Activated T-cell treated with anti-CD3 and anti-CD28 coated beads, Interleukin-2, amount 50 U/mL, for 1 hour (primary cell): ENCODE measurements at regions not wholly inside any gene's neighbourhood (a gene's known extent, or its start where the extent isn't known, plus 50 kb on each side); places are given as distances from the start of the nearest gene placed in this dataset.
"Not testable (repeated sequence)": the region's sequence is repeated elsewhere in the genome, so short reads cannot be mapped to it uniquely, and the experiment has no call there.

Experiments used
- DNase-seq: peaks from one replicate; pipeline ENCODE4 v3.0.0-alpha.2; 2020

DNA sequence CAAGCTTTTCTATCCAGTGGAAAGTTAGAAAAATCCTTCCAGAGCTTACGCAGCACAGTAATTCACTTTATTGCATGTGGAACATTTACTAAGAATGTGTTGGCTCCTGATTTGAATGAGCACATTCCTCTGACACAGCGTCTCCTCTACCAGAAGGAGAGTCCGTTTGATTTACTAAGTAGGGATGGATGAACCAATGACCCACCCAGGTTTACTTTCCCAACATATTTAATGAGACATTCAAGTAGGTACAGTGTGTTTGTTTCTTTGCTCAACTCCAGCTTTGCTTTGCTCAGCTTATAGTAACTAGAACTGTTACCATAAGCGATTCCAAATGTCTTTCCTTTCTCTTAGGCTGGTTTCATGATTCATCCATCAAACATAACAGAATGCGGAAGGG, 161.7 kb downstream of the SMARCA1 start:
- DNase-seq: no peak

DNA sequence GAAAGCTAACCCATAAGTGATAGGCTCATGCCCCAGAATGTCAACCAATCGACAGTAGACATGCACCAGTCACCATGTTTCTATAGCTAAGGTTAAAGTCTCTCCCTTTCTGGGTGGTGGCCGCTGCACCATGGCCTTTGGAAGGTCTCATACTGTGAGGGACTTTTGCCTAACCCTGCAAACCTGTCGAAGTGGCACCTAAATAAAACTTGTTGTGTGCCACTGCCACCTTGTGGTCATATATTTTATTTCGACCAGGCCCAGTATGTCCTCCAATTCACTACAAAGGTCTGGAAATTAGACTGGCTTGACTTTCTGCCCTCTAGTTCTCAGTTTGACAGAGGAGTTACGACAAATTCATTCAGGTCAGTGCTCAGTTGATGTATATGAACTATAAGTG, 163.1 kb downstream of the SMARCA1 start:
- no peak for DNase-seq

DNA sequence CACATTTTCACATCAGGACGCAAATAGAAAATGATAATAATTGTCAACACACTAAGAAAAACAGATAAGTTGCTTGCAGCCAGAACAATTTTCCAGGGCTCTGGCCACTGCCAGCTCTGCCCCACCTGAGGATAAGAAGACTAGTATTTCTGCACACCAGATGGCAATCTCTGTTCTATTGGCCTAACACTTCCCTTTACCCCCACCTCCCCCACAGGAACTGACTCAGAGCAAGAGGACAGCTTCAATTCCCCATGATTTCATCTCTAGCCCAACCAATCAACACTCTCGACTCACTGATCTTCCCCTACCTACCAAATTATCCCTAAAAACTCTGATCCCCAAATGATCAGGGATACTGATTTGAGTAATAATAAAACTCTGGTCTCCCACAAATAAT, 164.0 kb downstream of the SMARCA1 start:
- no peak for DNase-seq

DNA sequence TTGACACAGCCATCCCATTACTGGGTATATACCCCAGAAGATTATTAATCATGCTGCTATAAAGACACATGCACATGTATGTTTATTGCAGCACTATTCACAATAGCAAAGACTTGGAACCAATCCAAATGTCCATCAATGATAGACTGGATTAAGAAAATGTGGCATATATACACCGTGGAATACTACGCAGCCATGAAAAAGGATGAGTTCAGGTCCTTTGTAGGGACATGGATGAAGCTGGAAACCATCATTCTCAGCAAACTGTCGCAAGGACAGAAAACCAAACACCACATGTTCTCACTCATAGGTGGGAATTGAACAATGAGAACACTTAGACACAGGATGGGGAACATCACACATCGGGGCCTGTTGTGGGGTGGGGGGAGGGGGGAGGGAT, 165.9 kb downstream of the SMARCA1 start:
- DNase-seq: not testable (repeated sequence)

DNA sequence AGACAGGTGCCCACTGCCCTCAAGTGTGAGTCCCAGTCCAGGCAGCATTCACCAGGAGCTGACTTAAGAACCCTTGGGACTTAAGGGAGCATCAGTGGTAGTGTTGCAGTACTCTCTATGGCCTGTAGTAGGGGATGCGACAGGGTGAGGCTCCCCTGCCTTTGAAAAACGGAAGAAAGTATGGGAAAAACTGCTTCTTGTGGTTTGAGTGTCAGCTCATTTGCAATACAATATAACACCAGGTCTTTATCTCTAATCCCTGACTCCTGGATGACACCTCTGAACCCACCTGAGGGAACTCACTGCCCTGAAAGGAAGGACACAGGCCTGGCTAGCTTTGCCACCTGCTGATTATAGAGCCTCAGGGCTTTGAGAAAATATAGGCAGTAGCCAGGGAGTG, 176.0 kb downstream of the SMARCA1 start:
- DNase-seq: no peak

DNA sequence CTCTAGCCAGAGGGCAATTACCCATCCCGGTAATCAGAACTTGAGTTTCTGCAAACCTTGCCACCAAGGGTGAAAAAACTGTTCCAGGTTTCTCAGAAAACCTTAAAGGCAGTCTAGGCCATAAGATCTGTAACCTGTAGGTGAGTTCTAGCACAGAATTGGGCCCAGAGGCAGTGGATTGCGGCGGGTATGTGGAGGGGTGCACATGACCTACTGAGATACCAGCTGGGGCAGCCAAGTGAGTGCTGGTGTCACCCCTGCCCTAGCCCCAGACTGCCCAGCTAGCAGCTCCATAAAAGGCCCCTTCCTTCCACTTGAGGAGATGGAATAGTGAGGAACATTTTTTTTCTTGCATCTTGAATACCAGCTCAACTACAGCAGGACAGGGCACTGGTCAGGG, 176.7 kb downstream of the SMARCA1 start:
- DNase-seq: no peak

DNA sequence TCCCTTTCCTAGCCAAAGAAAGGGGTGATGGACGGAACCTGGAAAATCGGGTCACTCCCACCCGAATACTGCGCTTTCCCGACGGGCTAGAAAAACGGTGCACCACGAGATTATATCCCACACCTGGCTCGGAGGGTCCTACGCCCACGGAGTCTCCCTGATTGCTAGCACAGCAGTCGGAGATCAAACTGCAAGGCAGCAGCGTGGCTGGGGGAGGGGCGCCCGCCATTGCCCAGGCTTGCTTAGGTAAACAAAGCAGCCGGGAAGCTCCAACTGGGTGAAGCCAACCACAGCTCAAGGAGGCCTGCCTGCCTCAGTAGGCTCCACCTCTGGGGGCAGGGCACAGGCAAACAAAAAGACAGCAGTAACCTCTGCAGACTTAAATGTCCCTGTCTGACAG, 186.0 kb downstream of the SMARCA1 start:
- DNase-seq: not testable (repeated sequence)

DNA sequence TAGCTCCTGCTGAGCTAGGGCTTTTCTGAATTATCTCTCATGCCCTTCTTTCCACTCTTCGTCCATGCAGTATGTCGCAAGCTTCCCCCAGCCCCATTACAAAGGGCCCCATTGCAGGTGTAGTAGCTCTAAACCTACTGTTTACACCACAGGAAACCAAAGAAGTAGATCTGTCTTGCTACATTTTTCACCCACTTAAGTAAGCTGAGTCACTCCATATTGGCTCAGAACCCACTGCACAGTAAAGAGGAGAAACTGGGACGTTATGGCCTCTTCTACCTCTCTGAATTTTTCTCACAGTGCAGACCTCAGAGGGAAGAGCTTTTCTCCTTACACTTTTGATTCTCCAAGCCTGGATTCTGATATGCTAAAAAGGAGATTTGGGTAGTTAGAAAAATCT, 200.2 kb downstream of the SMARCA1 start:
- DNase-seq: no peak

DNA sequence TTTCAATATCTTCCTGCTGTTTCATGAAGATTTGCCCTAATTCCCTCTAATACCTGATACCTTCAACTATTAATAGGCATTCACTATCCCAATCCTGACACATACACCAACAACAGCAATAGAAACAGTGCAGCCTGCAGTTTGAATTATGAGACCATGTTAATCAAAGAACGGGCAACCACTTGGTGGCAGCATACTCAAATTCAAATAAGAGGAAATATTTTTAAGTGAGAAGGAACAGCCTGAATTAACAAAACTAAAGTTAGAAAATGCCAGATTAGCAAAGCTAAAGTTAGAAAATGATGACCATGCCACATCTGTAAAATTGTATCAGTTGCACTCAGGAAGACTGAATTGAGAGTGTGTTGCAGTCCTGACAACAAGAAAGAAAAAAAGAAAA, 204.9 kb downstream of the SMARCA1 start:
- DNase-seq: no peak

DNA sequence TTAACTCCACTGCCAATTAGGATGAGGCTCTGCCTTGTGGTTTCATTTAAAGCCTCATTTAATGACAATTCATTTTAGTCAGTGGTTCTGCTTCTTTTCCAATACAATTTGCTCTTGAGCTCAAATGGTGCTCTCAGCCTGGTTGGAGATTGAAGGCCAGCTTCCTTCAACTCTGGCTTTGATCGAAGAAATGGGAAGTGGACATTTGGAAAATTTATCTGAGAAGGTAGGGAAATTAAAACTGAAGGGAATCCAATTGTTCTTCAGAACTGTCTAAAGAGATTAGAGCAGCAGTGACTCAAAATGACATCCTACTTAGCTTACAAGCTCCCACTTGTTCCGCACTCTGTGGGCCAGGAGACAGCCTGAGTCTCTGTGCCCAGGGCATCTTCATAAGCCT, 206.8 kb downstream of the SMARCA1 start:
- DNase-seq: no peak

DNA sequence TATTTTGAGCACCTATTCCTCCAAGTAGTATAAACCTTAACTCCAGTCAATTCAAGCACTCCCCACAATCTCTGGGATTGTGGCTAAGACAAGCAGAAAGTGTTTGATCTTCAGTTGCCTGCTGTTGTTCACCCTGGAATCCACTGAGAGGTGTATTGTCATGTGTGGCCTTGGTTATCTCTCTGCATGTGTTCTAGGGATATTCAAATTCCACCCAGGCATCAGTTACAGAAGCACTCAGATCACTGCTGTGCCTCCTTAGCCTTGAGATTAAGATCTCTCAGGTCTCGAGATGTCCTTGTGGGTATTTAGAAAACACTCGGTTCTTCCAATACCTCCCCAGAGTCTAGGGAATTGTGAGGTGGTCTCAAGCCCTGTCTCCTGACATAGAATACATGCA, 213.3 kb downstream of the SMARCA1 start:
- DNase-seq: no peak

DNA sequence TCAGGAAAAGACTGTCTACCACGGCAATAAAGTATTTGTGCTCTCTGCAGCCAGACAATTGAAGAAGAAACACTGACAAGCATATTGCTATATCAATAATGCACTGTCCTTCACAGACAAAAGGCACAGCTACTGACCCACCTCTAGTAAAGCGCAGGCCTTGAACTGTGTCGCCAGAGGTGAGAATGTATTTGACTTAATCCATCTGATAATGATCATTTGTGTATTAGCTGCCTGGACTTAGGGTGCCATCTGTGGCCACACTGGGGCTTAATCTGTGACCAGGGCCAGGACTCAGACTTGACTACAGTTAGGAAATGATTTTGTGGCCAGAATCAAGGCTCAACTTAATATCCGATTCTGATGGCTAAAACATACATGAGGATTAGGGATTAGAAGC, 260.4 kb downstream of the SMARCA1 start:
- no peak for DNase-seq

DNA sequence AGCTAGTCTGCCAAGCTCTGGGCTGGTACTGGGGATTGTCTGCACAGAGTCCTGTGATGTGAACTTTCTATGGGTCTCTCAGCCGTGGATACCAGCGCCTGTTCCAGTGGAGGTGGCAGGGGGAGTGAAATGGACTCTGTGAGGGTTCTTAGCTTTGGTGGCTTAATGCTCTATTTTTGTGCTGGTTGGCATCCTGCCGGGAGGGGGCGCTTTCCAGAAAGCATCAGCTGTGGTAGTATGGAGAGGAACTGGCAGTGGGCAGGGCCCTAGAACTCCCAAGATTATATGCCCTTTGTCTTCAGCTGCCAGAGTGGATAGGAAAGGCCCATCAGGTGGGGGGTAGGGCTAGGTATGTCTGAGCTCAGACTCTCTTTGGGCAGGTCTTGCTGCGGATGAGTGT, 267.8 kb downstream of the SMARCA1 start:
- peak; percentile 16 for DNase-seq

DNA sequence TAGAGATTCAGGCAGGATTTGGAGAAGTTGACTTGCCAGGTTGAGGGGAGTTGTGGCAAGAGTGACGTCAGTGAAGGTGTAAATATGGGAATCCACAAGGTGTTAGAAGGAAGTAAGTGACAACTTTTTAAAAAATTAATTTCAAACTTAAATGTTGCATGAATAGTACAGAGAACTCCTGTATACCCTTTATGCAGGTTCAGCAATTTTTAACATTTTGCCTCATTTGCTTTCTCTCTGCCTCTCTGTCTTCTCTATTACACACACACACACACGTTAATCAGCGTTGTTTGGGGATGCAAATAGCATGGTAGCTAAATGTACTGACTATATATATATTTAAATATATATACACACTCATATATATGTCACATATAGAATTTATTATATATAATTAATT, 273.7 kb downstream of the SMARCA1 start:
- DNase-seq: no peak

DNA sequence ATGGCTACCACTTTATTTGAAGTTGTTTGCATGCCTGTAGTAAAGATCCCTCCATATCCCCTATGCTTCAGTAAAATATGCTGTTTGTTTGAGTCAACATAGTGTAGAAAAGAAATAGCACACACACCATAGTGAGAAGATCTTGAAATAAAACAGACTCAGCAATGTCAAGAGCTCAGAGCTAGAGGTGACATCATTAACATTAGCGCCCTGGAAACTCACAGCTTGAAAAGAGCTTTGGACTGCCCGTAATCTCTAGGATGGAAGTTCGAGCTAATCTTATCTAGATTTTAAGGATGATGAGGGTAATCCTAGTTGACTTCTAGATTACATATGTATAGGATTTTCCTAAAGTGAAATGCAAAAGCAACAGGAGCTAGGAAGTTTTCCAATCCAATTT, 275.6 kb downstream of the SMARCA1 start:
- no peak for DNase-seq

DNA sequence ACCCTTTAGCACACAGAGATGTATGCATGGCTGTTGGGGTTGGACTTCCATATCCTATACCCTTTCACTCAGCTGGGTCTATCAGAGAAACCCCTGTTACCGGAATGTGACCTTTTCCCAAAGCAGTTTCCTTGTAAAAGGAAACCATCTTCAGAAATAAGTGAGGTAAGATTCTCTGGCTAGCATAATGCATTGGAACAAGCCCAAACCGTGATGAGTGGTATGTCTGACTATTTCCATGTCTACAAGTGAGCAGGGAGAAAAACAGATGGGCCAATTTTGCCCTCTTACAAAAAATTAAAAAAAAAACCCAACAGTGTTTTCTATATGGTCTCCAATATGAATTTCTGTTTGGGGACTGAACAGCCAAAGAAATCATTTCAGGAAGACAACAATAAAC, 283.9 kb downstream of the SMARCA1 start:
- no peak for DNase-seq

DNA sequence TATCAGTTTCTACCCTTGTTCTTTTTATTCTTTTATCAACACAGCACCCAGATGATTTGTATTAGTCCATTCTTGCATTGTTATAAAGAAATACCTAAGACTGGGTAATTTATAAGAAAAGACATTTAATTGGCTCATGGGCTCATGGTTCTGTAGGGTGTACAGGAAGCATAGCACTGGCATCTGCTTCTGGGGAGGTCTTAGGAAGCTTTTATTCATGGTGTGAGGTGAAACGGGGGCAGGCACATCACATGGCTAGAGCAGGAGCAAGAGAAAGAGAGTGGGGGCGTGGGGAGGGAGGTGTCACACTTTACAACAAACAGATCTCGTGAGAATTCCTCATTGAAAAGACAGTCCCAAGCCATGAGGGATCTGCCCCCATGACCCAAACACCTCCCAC, 285.3 kb downstream of the SMARCA1 start:
- no peak for DNase-seq

DNA sequence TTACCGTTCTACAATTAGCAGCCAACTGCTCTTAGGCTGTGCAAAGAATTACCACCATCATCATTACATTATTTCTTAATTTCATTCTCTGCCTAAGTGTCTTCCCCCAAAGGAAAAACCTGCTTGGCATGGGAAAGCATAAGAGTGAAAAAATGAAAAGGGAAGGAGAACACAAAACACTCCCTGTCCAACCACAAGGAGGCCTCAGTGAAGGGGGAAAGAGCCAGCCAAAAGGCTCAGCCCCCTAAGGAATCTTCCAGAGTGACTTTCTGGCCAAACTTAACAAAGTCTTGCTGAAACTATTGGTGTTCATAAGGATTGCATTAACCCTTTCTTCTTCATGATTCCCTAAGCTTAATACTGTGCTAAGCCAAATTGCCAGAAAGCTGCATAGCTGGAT, 287.4 kb downstream of the SMARCA1 start:
- DNase-seq: no peak

DNA sequence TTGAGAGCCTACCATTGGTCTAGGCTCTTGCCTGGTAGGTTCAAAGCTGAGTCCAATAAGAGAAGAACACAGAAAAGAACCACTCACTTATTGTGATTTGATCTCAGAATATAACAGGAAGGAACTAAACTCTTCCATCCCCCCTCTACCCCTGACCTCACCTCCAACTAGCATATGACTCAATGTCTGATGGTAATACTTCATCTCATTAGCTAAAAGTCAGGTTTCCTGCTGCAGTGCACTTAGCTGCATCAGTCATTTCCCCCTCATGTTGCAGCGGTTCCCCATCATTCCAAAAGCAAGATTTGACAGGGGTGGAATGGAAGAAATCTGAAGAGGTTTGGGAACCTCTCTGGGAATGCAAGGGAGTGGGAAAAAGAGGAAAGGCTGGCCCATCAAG, 289.5 kb downstream of the SMARCA1 start:
- no peak for DNase-seq

DNA sequence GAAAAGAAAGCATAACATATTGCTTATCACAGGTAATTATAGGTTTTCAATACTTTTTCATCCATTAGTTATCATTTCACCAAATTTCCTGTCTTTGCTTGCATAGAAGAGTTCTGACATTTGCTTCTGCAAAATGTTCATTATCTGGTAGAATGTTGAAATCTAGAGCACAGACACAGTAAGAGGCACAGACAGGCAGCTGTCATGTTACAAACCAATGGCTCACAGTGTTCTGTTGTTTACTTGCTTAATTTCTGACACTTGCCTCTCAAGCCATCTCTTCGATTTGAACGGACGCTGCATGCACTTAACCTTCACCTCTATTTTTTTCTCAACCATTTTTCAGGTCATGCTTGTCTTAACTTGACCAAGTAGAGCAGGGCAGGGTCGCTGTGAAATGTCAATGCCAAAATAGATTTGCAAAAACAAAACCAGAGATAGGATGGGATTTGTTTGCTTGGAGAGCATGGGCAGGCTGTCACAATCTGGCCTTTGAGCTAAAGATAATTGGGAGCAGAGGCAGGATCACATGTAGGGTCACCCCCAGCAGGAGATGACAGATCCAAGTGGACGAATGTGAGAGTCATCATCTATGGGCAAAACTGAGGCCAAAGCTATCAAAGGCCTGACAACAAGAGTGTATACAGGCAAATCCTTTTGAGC, 292.3 kb downstream of the SMARCA1 start:
- no peak for DNase-seq

DNA sequence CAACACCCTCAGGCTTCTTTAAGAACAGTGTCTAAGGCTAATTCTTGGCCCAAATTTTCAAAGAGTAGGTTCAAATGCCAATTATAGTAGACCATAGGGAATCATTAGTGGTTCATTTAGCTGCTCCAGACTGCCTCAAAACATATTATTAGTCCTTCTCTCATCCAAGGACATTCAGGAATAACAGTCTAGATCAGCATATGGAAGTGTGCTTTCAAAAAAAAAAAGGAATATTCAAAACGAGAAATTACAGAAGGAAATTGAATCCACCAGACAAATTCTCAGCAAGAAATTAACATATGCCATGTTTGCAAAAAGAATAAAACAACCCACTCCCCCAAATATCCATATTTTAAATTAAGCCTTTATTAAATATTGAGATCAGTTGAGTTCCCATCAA, 293.1 kb downstream of the SMARCA1 start:
- DNase-seq: no peak

DNA sequence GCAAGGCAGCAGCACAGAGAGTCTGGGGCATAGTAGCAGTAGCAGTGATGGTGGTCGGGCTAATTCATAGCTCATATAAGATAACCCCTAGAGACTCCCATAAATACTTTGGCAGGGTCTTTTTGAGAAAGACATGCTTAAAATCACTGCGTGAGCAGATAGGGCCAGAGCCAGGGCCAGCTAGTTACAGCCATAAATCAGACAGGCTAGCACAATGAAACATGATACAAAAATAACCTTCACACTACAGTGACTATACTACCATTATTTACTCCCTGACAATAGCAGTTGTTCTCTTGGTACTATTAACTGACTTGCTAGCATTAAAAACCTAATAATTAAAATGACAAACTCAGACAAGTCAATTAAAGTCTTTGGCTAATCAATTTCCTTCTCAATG, 295.9 kb downstream of the SMARCA1 start:
- no peak for DNase-seq

DNA sequence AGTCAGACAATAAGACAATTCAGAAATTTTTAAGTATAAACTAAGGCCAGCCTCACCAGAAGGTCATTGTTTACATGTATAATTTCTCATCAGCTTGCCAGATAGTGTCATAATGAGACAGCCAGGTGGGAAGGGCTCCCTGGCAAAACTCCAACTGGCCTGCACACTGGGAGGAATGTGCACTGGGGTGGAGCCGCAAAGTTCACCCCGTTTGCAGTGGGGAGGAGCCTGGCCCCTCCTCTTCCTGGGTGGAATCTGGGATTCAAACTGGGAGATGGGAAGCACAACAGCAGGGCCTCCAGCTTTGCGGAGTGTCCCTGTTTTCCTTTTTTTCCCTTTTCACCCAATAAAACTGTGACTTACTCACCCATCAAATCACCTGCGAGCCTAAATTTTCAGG, 329.9 kb downstream of the SMARCA1 start:
- no peak for DNase-seq

DNA sequence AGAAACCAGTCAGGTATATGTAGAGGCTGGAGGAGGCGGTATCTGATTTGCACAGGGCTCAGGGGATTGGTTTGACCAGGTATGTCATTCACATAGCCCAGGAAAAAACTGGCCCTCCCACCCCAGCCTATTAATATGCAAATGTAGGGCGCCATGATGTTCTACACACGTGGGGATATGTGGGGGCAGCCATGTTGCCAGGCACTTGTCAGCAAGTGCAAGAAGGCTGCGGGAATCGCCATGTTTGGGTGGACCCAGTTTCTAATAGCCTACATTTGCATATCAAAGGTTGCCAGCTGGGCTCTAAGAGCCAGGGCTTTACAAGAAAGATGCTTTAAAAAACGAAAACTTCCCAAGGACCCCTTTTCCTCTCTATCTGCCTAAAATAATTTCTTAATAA, 335.1 kb downstream of the SMARCA1 start:
- DNase-seq: no peak

DNA sequence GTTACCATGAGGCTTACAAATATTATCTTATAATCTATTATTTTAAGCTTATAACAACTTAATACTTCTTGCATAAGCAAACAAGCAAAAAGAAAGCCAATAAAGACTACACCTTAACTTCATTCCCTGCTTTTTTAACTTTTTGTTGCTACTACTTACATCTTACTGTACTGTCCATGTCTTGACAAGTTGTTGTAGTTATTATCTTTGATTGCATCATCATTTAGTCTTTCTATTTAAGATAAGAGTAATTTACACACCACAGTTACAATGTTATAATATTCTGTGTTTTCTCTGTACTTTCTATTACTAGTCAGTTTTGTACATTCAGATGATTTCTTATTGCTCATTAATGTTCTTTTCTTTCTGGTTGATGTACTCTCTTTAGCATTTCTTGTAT, 346.6 kb downstream of the SMARCA1 start:
- no peak for DNase-seq

DNA sequence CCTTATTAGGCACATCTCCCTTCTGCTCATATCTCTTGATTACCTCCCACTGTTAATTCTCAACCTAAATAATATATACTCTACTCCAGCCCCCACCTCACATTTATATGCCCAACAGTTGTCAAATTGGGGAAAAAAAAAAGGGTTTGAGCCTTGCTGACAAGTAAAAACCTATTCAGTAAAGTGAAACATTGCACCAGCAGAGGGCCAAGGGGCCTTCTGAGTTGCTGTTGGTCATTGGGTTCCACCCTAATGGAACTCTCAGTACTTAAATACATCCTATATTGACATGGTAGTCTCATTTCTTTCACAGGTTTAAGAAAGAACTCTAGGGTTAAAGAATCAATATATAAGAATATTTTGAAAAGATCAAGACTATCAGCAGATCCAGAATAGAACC, 362.2 kb downstream of the SMARCA1 start:
- DNase-seq: no peak
